ENCODE measurements at regions not wholly inside any gene's neighbourhood (a gene's known extent, or its start where the extent isn't known, plus 50 kb on each side); places are given as distances from the start of the nearest gene placed in this dataset.
A peak's percentile ranks its signal among the peaks of the same experiment; 100 is the strongest.
"Not testable (repeated sequence)": the region's sequence is repeated elsewhere in the genome, so short reads cannot be mapped to it uniquely, and the experiment has no call there.

DNA sequence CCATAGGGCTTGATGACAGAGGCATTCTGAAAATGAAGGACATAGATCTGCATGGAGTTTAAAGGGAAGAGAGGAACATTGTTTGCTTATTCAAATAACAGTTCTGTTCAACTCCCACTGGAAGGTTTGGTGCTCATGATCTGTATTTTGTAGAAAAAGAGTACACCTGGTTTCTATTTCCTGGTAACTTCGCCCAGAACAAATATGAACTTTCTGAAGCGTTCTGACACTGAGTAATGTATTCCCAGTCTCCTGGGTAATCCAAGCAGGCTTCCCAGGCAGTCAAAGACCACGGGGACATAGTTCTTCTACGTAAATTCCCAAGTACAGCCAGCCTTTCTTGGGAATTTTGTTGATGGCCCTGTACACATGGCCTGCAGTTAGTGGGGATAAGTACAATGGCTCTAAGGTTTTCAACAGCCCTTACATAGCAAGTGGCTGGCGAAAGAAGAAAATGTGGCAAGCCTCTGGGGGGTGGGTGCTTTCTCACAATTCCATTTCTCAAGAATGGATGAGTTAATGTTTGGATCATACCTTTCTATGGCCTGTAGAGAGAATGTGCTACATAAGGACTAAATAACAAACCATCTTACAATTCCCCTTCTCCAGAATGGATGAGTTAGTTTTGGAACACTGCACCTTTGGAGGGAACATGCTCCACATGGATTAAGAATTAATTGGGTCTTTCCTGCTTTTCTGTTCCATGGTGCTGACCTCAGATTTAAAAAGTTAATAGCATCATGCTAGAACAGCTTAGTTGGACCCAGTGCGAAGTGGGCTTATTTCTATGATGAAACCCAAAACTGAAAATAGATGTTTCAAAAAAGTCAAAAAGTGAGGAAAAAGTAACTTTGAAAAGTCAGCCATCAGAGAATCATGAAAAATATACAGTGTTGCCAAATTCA, 52.7 kb downstream of the COL6A6 start:
- intact Hi-C loops (cut with micrococcal nuclease) = no loop called here
- no peak for DNase-seq

DNA sequence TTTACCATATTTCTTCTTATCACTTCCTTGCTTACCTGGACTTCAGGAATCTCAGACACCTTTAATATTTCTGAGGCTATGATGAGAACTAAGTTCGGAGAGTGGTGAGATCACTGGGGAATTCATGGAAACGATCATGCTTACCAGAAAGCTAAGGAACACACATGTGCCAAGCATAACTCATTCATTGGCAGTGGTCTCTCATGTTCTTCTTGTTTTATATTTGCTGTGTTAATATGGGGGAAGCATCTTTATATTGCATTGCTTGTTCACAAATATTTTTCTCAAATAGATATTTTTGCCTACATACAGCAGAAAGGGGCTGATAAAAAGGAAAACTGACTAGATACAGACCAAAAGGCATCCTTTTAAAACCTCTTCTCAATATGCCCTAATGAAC, 55.8 kb downstream of the COL6A6 start:
- intact Hi-C loops (cut with micrococcal nuclease) = no loop called here
- ATAC-seq (peak; percentile 43), DNase-seq (no peak)

More for the DNA sequence above, 52.7 kb downstream of the COL6A6 start:
- no peak for ATAC-seq

DNA sequence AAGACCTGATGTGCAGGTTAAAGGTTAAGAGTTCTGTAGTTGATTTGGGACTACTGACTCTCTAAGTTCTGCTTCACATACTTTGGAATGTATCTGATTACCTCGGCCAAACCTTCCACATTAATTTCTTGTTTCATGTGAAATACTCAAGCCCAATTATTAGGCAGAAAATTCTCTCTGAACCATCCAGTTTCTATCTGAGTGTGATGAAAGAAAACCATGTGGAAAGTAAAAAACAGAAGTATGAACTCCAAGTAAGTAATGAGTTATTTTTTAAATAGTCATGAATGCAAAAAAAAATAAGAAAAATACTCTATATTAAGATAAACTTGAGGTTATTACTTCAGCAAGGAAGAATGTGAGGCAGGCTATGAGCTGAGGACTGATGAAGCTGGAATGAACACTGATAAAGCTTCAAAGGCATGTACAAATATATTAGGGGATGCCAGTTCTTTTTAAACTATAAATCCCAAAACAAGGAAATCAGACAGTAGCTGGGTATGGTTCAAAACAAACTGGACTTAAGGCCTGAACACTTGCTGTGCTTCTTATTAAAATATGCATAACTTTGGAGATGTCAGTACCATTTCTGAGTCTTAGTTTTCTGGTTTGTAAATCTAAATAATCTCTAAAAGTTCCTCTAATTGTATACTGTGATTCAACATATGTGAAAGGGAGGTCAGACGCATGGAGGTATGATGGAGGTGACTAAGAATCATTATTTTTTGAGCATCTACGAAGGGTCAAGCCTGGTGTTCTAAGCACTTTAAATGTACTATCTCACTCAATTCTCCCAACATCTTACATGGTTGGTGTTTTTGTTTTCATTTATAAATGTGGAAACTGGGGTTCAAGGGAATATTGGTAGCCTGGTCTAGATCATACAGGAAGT, 59.6 kb downstream of the COL6A6 start:
- peak; percentile 71 for ATAC-seq
- no peak for DNase-seq
- intact Hi-C loops (cut with micrococcal nuclease) = no loop called here

DNA sequence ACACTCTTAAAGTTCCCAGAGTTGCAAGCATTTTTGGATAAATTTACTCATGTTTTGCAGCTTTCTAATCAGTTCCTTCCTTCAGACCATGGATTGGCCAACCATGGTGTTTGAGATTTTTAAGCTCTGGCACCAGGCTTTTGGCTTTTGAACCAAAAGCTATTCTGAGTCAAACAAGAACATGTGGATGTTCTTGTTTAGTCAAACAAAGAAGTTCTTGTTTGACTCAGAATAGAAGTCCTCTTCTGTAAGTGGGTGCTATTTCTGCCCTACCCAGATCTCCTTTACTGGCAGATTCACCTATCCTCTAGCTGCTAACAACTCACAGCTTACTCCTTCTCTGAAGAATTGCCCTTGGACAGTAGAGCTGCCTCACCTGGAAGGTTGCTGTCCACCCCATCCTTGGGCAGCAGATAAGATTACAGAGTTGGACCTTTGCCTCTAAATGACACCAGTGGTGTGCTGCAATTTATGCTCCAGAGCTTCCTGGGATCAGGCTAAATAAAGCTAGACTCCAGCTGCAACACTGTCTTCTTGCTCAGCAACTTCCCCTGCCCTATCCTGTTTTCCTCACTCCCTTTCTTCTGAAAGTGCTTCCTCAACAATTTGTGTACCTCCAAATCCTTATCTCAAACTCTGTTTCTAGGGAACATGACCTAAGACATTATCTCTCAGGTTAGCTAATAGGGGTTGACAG, 65.6 kb downstream of the COL6A6 start:
- DNase-seq = no peak

DNA sequence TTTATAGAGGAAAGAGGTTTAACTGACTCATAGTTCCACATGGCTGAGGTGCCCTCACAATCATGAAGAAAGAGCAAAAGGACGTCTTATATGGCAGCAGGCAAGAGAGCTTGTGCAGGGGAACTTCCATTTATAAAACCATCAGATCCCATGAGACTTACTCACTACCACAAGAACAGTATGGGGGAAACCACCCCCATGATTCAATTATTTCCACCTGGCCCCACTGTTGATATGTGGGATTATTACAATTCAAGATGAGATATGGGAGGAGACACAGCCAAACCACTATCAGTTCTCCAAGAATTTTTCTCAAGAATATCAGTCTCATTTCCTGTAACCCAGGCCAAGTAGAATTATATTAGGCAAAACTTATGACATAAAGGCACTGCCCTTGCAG, 77.8 kb downstream of the COL6A6 start:
- ATAC-seq; DNase-seq; intact Hi-C loops (cut with micrococcal nuclease): not testable (repeated sequence)

More for the DNA sequence above, 65.6 kb downstream of the COL6A6 start:
- ATAC-seq = peak; percentile 90
- intact Hi-C loops (cut with micrococcal nuclease) = no loop called here

DNA sequence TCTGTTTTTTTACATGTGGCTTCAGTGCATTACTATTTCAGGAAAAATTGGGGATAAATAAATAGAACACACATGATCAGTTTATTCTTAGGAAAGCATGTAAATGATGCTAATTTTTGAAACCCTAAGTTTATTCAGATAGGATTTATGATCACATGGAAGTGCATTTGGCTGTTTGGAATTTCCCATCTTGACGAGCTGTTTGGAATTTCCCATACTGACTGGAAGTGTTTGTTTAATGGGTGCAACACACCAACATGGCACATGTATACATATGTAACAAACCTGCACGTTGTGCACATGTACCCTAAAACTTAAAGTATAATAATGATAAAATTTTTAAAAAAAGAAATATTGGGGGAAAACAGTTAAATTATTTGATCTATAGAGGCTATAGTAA, 79.5 kb downstream of the COL6A6 start:
- DNase-seq (no peak), ATAC-seq (no peak)
- intact Hi-C loops (cut with micrococcal nuclease) = no loop called here

DNA sequence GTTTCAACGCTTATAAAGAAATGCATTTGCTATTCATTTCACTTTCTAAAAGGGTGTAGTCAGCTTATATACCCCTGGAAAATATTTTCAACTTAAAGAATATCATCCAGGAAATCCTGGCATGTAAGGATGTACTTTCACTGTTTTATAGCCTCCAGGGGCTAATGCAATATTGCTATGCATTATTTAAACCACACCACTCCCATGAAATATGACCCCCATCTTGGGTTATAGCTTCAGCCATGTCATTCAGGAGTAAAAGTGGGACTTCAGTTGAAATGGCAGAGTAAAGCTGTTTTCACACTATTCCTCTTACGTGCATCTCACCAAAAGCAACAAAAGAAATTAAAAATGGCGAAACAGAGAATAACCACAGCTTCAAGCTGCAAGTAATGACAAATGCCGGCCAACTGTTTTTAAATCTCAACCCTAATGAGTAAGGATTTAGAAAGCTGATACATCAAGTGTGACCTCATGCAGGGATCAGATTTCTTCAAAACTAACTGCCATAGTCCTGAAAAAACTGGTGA, 84.5 kb downstream of the COL6A6 start:
- no peak for ATAC-seq
- intact Hi-C loops (cut with micrococcal nuclease) = no loop called here
- no peak for DNase-seq

DNA sequence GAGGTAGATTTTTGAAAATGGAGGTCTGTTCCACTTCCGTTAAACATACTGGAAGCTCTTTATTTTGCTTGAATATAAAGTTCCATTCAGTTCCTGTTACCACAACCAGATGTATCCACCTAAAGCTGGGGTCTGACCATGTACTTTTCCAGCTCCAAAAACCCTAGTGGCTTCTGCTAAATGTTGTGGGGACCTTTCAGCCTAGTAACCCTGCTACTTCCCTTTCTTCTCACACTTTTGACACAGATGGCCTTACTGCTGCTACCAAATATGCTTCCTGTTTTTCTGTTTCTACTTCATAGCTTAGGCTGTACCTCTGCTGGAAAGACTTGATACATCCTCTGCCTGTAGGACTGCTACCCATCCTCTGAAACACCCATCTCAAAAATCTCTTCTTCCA, 87.8 kb downstream of the COL6A6 start:
- ATAC-seq (no peak), DNase-seq (no peak)
- intact Hi-C loops (cut with micrococcal nuclease) = no loop called here

DNA sequence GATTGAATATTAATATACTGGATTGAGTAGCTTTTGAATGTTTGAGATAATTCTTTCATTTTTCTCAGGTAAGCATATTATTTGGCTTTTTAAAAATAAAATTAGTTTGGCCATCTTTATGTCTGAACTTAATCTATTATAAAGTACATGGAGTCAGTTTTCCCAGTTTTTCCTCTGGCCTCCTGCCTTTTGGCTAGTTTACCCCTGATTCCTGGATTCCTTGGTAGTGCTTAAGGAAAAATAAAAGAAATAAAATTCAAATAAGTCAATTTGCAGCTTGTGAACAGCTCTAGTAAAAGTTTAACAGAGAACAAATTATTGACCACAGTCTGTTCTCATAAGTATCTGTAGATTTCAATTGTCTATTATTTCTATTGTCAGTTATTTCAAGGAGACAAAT, 89.4 kb downstream of the COL6A6 start:
- intact Hi-C loops (cut with micrococcal nuclease) = no loop called here
- ATAC-seq (no peak), DNase-seq (no peak)

DNA sequence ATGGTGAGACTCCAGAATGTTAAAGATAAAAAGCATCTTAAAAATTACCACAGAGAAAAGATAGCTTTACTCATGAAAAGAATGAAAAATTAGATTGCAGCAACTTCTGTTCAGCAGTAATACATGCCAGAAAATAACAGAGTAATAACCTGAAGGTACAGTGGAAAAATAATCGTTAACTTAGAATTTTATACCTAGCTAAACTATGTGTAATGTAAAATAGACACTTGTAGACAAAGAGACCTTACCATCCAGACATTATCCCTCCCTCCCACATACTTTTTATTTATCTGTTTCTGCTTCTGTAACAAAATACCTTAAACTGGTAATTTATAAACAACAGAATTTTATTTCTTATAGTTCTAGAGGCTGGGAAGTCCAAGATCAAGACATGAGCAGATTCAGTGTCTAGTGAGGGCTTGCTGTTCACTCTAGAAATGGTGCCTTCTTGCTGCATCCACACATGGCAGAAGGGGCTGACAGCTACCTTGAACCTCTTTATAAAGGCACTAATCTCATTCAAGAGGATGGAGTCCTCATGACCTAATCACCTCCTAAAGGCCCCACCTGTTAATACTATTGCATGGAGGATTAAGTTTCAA, 90.7 kb downstream of the COL6A6 start:
- ATAC-seq = no peak
- intact Hi-C loops (cut with micrococcal nuclease) = no loop called here
- DNase-seq = no peak

DNA sequence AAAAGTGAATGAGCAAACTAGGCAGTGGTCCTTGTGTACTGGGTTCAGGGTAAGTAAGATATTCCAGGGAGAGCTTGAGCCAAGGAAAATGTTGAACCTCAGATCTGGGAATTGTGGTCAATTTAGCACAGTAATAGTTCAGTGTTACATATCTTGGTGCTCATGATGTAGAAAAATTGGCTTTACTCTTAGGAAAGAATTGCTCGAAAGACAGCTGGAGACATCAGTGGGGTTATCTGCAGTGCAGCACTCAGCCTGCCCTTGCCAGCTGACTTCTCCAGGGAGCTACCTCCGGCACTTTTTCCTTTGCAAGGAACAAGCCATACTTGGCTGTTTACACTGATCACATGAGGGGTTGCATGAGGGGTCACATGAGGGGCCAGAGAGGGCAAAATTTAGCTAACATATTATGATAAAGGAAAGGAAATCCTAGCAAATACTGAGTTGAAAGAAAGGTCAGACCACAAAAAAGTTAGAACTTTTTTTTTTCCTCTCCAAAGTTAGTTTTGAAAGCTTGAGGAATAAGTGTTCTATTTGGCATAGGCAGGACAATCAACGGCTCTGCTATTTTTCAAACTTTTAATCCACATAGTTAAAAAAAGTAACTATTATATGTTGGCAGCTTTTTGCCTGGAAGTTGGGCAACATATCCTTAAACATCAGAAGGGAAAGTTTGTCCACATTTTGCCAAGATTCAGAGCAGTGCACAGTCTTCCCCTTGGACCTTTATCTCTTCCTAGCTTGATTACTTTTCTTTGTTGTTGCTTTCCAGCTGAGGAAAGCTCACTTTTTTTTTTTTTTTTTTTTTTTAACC, 92.4 kb downstream of the COL6A6 start:
- DNase-seq = peak; percentile 67
- intact Hi-C loops (cut with micrococcal nuclease) = no loop called here
- ATAC-seq = peak; percentile 97

DNA sequence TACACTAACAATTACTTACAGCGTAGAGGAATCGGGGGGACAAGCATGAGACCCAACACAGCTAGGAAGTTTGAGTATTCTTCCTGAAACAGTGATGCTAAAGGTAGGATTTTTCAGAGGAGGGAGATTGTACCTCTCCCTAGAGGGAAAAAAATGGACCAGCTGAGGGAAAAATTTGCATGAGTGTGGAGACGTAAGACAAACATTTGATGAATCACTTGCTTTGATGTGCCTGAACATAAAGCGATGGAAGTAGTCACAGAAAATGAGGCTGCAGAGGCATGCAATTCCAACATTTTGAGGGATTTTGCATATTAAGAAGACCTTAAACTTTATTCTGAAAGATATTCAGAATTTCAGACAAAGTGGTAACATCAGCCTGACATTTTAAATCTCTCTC, 102.2 kb downstream of the COL6A6 start:
- ATAC-seq (no peak), DNase-seq (no peak)
- intact Hi-C loops (cut with micrococcal nuclease) = no loop called here

DNA sequence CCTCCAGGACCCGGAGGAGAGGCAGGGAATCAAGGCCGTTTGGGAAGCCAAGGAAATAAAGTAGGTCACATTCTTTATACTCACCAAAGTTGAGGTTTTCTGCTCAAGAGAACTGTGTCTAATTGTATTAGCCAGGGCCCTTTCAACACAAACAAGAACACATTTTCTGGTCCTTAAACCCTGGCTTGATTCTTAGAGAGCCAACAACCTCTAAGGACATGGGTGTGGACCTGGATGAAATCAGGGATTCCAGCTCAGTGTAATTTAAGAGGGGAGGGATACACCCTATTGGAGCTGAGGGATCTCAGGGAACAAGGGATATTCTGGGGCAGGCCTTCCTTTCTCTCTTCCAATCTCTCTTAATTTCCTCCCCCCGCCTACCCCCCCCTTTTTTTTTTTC, 104.8 kb downstream of the COL6A6 start:
- intact Hi-C loops (cut with micrococcal nuclease) = no loop called here
- ATAC-seq (peak; percentile 80), DNase-seq (no peak)

DNA sequence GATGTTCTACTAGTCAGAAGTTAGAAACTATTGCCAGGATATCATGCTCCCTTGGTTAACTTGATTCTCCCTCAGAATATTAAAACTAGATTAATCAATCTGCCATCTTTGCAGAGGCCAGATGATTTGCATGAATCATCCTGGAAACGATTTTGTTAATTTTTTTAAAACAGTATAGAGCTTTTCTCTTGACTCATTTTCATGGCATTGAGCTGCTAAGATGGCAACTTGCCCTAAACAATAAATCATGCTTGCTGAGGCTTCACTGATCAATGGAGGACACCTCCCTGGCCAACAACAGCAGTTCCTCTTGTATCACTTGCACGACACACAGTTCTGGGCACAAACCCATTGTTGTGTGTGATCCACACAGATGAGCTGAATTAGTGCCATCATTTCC, 109.1 kb downstream of the COL6A6 start:
- intact Hi-C loops (cut with micrococcal nuclease) = no loop called here
- DNase-seq = no peak
- no peak for ATAC-seq

DNA sequence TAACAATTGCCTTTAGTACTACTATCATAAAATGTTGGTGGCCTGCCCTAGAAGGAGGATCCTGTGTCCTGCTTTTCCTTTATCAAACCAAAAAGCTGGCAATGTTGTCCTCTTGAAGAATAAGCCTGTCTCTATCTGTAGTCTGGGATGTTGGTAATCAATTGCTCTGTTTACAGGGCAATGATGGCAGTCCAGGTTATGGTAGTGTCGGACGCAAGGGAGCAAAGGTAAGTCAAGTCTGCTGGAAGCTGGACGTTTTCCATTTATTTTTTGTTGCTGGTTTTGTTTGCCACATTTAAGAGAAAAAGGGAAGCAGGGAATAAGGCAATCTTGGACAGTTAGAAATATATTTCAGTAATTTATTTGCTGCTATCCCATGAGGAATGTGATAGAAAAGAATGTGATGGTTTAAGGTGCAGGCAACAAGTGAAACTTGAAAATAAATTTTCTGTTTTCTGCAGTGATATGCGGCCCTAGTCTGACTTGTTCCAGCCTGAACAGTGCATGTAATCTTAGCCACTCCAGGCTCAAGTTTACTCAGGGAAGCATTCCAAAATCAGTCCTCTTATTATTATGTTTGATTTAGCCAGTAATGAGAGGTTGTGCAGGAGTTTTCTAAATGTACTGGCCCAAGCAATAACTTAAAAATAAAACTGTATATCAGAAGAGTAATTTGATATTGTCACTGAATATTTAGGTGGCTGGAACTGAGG, 110.3 kb downstream of the COL6A6 start:
- DNase-seq (no peak), ATAC-seq (no peak)
- intact Hi-C loops (cut with micrococcal nuclease) = no loop called here

DNA sequence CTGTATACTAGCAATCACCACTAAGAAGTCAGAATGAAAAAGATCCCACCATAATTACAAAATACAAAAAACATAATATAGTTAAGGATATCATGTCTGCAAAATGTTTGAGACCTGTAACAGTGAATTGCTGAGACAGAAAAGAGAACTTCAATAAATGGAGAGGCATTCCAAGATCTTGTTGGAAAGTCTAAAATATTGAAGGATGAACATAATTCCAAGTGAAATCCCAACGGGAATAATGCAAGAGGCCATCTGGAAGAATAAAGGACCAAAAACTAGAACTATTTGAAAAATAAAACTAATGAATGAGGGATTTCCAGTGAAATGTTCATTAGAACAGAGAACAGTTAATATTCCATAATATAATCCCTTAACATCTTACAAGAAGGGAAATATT, 110.9 kb downstream of the COL6A6 start:
- ATAC-seq (no peak), DNase-seq (no peak)
- intact Hi-C loops (cut with micrococcal nuclease) = no loop called here

Measured in left ventricle myocardium superior (tissue), 1 donor.